Neural crest cell (in vitro differentiated cells): ENCODE measurements at regions not wholly inside any gene's neighbourhood (a gene's known extent, or its start where the extent isn't known, plus 50 kb on each side); places are given as distances from the start of the nearest gene placed in this dataset.

Experiments used
- DNase-seq: peaks from one replicate; pipeline ENCODE4 v3.0.0; 2021; ENCODE audit warnings: low read depth, mixed read lengths, low spot score
- H3K27ac Mint-ChIP-seq: one replicate; pipeline ENCODE4 v1.8.0; 2021; ENCODE audit warnings: mild to moderate bottlenecking, mixed read lengths; ENCODE audit not compliant: unreplicated experiment
- H3K27me3 Mint-ChIP-seq: 2 replicates; pipeline ENCODE4 v1.8.0; 2021; ENCODE audit warnings: low read depth, mild to moderate bottlenecking, mixed read lengths
- H3K36me3 Mint-ChIP-seq: 2 replicates; pipeline ENCODE4 v1.8.0; 2021; ENCODE audit warnings: low read depth, mild to moderate bottlenecking, mixed read lengths
- H3K4me1 Mint-ChIP-seq: 2 replicates; pipeline ENCODE4 v1.8.0; 2021; ENCODE audit warnings: mixed read lengths
- H3K4me3 Mint-ChIP-seq: one replicate; pipeline ENCODE4 v1.8.0; 2021; ENCODE audit warnings: mild to moderate bottlenecking, mixed read lengths
- H3K9me3 Mint-ChIP-seq: 2 replicates; pipeline ENCODE4 v1.8.0; 2021; ENCODE audit warnings: mixed read lengths
- CTCF ChIP-seq: fragments of 200-600 bp; sonication (generic); conservative IDR thresholded peaks from 2 replicates; pipeline ENCODE4 v1.5.0; 2021; ENCODE audit warnings: antibody characterized with exemption, mild to moderate bottlenecking

- H3K4me3 Mint-ChIP-seq, result no peak overlapping the region
- H3K27me3 Mint-ChIP-seq, result no peaks in the 10 kb centered on the region
- H3K9me3 Mint-ChIP-seq, result peaks cover 4% of the 10 kb centered on the region
- no peak for DNase-seq
- H3K27ac Mint-ChIP-seq, result no peak overlapping the region
- H3K36me3 Mint-ChIP-seq, result no peaks in the 10 kb centered on the region
- no peak for TF ChIP-seq CTCF
- H3K4me1 Mint-ChIP-seq, result no peaks in the 10 kb centered on the region
These were observed 115.5 kb downstream of the BUB3 start for GRCh38 chr10:123269675-123270074.

- no peak for DNase-seq
- Mint-ChIP-seq H3K9me3 (peaks cover 4% of the 10 kb centered on the region), H3K4me3 (no peak overlapping the region), H3K4me1 (no peaks in the 10 kb centered on the region), H3K27me3 (no peaks in the 10 kb centered on the region), H3K27ac (no peak overlapping the region), H3K36me3 (no peaks in the 10 kb centered on the region)
- no peak for TF ChIP-seq CTCF
These were observed 116.0 kb downstream of the BUB3 start for GRCh38 chr10:123270221-123270620.

GRCh38 chr10:123270806-123271205 is 116.6 kb downstream of the BUB3 start:
- Mint-ChIP-seq H3K4me3 (no peak overlapping the region), H3K27ac (no peak overlapping the region), H3K4me1 (no peaks in the 10 kb centered on the region), H3K36me3 (no peaks in the 10 kb centered on the region), H3K27me3 (no peaks in the 10 kb centered on the region), H3K9me3 (peaks cover 4% of the 10 kb centered on the region)
- no peak for DNase-seq
- no peak for TF ChIP-seq CTCF

- no peak for TF ChIP-seq CTCF
- no peak for DNase-seq
- H3K36me3 Mint-ChIP-seq, result peaks cover 2% of the 10 kb centered on the region
- no peaks in the 10 kb centered on the region for H3K4me1 Mint-ChIP-seq
- peaks cover 6% of the 10 kb centered on the region for H3K9me3 Mint-ChIP-seq
- H3K27ac Mint-ChIP-seq, result no peak overlapping the region
- no peaks in the 10 kb centered on the region for H3K27me3 Mint-ChIP-seq
- H3K4me3 Mint-ChIP-seq, result no peak overlapping the region
These were observed 118.0 kb downstream of the BUB3 start for GRCh38 chr10:123272171-123272570.

- Mint-ChIP-seq H3K36me3 (peaks cover 2% of the 10 kb centered on the region), H3K27me3 (no peaks in the 10 kb centered on the region), H3K9me3 (peaks cover 6% of the 10 kb centered on the region), H3K27ac (peak overlapping the region; percentile 28), H3K4me3 (no peak overlapping the region), H3K4me1 (no peaks in the 10 kb centered on the region)
- DNase-seq, result no peak
- no peak for TF ChIP-seq CTCF
These were observed 120.3 kb downstream of the BUB3 start for GRCh38 chr10:123274306-123275135.
